Dermis blood vessel endothelial cell (primary cell): ENCODE measurements at regions not wholly inside any gene's neighbourhood (a gene's known extent, or its start where the extent isn't known, plus 50 kb on each side); places are given as distances from the start of the nearest gene placed in this dataset.
"Not testable (repeated sequence)": the region's sequence is repeated elsewhere in the genome, so short reads cannot be mapped to it uniquely, and the experiment has no call there.

Experiments used
- DNase-seq: peaks from one replicate; pipeline ENCODE4 v3.0.0; 2010

DNA sequence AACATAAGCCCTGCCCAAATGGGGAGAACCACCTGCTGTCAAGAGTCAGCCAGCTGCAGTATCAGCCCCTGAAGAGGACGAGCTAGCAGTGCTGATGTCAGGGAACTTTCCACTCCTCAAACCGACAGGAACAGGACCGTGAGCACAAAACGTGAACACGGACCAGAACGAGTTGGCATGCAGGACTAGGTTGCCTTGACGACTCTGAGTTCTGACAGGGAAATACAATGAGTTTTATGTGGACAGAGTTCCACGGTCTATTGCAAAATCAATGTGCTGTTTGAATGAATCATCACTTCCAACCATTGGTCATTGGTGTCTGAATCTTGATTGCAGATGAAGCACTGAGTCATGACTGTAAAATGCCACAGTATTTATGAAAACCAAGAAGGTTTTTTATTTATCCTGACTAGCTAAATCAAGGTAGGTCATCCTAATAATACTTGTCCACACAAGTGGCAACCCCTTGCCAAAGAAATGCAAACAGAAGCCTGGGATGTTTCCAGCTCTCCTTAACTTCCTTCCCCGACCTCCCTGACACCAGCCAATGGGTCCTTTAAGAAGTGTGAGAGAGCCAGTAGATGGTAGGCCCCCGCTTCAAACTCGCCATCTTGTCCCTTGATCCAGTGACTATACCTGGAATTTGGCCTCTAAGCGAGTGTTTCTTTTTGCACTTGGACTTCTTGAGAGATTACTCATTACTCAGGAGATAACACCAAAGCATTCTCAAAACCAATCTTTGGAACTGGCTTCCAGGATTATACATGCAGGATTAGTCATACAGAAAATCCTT, 119.6 kb downstream of the ASB7 start:
- peak; percentile 98 for DNase-seq

DNA sequence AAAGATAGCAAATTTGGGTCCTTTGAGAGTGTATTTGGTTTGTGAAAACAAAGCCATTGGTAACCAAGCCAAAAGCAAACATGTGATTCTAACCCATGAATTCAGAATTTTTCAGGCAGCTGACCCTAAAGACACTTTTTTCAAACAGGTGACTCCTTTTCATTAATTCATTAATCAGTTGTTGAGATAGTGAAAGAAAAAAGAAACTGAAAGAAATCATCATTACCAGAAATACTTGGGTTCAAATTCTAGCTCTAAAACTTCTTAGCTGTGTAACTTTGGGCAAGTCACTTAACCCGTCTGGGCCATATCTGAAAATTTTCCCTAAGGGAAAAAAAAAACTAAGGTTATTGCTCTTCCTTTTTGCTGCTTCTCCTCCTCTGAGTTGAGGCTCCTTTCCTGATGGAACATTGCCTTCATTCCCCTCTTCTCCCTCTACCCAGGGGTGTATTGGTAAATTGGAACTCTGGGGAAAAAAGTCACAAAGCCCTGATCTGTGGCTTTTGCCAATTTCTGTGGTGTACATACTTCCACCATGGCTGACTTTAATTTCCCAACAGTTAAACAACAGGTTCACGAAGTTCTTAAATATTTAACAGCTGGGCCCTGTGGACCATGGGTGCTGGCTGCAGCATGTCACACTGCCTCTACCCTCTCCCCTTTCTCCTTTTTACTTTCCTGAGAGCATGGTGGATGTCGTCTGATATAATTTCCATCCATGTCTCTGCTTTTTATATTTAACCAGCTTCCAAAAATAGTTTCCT, 120.3 kb downstream of the ASB7 start:
- DNase-seq = no peak

DNA sequence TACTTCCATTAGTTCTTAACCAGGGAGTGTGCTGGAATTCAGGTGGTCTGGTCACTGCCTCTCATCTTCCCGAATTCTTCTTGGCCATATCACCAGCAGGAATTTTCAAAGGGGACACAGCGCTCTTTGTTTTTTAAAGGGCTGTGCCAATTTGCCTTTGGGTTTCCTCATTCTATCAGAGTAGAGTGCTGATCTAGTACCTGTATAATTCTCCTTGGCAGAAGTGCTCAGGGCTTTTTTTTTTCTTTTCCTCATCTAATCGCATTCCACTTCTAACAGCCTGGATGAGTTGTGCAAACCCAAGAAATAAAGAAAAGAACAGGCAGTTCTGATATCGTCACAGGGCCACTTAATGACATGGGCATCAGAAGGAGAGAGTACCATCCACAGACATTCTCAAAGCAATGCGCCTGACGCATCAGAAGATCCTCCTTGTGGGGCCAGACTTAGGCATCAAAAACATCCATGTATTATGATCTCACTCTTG, 121.0 kb downstream of the ASB7 start:
- no peak for DNase-seq

DNA sequence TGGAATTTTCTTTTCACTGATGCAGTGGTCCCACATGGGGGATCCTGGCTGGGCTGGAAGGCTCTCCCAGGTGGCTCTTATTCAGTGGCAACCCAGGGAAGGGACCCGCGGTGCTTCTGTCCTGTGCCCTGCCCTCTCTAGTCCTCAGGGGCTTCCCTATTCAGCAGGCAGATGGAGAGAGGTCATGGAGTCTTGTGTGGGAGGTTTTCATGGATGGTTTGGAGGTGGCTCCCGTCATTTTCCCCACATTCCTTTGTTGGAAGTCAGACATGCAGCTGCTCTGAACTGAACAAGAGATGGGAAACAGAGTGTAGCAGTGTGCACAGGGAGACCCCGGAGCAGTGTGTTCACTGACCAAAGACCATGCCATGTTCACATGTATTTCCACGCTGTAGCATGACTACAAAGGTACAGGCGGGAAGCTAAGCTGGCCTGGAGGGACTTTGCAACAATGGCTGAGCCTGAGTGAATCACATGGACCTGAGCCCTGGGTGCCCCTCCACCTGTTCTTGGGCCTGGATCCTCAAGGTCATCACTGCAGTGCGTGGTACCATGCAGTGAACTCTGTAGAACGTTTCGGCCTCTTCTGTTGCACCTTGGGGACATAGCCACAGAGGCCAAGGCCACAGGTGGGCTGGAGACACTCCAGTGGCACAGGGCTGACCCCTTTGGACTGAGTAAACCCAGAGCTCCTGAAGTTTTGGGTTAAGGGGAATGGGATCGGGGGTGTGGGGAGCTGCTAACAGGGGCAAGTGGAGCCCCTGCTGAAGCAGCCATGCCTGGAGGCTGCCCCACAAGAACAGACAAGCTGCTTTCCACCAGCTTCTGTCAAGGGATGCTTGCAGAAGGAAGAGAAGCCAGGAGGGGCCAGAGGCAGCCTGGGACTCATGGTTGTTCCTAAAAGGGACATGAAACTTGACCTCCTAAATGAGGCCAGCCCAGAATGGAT, 123.0 kb downstream of the ASB7 start:
- DNase-seq = peak; percentile 24

DNA sequence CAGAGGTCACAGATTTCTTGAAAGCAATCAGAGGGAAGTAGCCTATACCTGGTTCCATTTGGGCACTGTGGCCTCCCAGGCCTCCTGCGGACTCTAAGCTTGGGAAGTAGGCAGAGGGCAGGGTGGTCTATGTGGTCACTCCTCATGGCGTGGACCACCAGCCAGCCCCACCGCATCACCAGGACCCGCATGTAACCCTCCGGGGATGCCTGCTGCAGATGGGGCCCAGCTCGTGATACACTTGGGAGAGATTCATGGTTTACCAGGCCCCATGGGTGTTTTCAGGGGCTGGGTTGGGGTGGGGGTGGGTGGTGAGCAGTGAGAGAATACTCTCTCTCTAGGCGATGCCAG, 123.7 kb downstream of the ASB7 start:
- DNase-seq = no peak

DNA sequence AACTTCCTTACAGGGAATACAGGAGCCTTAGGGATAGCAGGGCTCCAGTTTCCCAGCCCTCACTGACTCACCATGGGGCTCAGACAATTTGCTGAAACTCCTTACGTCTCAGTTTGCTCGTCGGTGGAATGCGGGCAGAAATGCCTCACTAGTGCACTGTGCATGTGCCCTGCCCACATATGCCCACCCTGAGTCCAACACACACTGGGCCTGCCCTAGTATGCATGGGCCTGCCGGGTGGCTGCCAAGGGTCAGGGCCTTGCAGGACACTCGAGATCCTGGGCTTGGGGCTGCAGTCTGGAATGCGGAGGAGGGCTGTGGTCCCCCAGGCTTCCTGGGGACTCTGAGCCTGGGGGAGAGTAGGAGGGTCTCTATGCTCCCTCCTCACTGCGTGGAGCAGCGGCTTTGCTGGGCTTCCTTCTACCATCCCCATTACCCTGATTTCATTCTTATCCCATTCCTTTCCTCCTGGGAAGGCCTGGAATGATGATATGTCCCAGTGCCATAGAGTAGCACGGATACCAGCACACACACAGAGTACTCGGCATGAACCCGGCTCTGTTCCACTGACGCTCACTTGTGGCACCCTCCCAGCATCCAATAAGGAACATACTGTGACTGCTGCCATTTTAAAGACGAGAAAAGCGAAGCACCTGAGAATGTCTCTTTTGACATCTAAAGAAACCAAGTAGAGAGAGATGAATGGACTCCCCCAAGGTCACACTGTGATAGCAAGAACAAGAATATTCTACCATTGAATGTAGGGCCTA, 124.2 kb downstream of the ASB7 start:
- no peak for DNase-seq

DNA sequence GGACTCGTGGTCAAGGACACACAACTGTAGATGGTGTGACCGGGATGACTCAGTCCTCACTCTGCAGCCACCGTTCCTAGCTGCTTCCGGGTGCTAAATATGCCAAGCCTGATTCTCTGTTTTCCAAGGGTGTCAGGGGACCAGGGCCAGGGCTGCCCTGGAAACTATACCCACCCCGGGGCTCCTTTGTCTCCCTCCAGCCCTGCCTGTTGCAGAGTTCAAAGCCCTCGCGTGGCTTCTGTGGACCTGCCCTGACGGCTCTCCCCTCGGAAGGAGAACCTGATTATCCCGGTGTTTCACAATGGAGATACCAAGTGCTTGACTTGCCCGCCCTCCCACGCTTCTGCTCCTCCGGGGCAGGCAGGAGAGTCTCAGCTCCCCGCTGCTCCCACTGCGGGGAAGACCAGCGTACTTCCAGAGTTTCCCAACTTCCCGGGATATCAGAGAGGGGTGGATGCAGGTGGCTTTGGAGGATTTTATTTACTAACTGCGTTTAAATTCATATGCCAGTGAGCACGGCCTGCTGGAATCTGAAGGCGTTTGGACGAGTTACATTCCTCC, 125.0 kb downstream of the ASB7 start:
- DNase-seq = no peak

DNA sequence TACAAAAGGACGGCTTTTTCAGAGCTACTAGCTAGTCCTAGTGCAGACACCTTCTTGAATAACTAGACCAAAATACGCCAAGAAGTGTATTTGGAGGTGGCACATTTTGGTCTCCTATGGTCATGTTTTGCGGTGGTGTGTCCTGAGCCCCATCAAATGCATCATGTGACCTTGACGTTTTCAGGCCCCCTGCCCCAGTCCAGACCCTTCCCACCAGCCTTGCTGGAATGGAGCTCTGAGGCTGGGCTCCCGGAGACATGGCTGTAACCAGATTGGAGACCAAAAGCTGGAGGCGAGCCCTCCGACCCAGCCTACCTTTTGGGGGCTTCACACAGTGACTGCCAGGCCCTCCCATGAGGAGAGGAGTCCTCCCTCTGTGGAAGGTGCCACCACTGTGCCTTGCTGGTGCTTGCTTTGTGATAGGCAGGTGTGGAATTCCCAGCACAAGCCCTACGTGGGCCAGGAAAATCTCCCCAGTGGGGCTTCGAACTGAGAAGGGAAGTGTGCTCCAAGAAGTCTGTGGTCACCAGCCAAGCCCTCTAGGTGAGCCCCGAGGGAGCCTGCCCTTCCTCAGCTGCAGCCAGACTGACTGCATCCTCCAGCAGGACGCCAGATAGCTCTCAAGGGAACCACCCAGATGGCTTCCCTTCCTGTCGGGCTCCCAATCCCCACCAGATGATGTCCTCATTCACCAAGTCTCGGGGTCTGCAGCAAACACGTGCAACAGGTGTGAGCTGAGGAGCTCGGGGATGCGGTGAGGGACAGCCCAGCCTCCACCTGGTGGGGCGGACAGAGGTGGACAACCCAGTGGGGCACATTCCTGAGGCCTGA, 126.2 kb downstream of the ASB7 start:
- DNase-seq = no peak

DNA sequence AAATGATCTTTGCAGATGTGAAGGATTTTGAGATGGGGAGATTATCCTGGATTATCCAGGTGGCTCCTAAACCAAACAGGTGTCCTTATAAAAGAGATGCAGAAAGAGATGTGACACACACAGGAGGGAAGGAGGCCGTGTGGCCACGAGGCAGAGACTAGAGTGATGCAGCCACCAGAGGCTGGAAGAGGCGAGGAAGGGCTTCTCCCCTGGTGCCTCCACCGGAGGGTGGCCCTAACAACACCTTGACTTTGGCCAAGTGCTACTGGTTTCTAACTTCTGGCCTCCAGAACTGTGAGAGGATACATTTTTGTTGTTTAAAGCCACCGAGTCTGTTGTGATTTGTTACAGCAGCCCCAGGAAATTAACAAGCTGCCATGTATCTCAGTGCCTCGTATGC, 127.1 kb downstream of the ASB7 start:
- DNase-seq = no peak

DNA sequence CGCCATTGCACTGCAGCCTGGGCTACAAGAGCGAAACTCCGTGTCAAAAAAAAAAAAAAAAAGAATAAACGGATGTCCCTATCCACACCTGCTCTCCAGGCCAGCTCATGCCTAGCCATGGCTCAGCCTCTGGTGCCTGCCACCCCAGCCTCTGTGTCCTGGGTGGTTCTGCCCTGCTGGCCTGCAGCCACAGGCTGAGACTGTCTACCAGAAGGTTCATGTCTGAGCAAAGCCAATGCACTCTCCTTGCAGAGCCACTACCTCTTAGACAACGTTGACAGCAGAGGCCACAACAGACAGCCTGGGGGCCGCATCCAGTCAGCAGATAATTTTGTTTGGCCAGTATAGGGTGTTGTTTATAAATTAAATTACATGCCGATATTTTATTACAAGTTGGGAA, 127.7 kb downstream of the ASB7 start:
- DNase-seq = no peak

DNA sequence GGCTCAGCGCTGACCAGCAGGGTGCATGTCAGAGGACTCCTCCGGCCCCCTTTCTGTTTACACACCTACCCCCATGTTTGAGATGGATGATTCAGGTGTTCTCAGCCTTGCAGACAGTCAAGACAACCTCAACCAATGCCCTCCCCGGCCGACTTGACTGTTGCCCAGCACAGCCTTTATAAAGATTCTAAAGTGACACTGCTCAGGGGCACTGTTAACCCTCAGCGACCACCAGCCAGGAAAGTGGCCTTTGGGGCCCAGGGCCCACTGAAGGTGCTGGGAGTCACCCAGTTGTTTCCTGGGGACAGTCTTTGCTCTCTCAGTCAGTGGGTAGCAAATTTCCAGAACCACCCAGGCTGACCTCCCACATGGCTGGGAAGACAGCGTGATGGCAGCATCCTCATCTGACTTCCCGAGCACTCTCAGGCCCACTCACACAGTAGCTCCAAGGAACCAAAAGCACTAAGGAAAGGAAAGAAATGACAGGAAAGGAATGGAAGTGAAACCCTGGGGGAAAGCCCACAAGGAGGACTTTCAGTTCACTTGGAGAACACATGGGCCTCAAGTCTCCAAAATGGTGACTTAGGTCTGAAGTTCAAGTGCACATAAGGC, 128.4 kb downstream of the ASB7 start:
- DNase-seq = no peak

DNA sequence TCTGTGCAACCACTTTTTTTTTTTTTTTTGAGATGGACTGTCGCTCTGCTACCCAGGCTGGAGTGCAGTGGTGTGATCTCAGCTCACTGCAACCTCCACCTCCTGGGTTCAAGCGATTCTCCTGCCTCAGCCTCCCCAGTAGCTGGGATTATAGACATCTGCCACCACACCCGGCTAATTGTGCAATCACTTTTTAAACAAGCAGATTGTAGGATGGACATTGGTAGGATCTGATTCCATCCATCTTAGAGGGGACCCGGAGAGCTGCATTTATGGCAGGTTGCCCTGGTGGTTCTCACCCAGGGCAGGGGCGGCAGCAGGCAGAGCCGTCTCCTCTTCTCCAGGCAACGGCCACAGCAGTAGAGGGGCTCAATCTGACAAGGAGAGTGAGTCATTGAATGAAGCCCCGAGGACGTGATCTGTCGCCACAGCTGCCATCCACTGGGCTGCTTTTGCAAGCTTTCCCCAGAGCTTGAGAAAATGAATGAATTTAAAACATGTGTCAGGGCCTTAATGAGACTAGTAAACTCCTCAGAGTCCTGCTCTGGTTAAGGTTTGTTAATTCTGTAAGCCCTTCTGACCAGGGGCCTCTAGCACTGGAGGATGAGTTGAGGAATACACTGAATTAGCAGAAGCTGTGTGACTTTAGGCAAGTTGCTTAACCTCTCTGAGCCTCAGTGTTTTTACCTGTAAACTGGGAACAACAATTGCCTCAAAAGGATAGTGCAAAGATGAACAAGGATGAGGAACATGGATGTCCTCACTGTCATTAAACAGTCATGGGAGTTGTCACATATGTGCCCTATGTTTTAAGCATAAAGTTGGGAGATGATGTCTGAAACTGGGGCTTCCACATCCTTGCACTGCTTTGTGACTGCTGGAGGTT, 129.1 kb downstream of the ASB7 start:
- no peak for DNase-seq

DNA sequence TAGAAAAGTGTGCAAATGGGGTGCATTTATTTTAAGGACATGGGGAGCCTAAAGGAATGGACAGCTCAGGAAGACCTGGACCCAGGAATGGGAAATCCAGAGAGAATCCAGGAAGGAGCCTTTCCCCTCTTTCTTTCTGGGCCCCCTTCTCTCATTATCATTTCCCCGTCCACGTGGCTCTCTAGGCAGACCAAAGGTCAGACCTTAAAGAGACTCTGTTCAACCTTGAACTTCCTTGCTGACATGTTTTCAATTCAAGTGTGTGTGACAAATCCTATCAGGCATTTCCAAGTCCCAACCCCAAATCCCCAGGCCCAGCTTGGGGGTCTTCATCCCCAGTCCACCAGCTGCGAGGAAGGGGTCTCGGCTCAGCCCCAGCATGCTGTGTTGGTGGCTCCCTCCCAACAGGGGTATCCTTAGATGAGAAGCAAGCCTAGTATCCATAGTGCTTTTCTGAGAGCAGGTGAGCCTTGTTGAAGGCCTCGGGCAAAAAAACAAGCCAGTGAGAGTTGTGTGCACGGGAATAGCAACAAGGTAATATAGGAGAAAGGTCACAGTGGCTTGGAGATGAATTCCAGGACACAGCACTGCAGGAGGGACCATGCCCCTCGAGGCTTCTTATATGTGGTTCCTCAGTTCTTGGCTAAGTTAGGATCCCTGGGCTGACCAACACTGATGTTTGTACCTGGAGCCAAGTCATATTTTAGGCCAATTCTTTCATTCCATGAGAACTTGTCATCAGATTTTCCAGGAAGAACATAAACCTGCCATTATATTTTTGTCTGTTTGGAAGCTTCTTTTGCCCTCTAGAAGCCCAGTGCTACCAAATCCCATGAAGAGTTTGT, 130.0 kb downstream of the ASB7 start:
- no peak for DNase-seq

DNA sequence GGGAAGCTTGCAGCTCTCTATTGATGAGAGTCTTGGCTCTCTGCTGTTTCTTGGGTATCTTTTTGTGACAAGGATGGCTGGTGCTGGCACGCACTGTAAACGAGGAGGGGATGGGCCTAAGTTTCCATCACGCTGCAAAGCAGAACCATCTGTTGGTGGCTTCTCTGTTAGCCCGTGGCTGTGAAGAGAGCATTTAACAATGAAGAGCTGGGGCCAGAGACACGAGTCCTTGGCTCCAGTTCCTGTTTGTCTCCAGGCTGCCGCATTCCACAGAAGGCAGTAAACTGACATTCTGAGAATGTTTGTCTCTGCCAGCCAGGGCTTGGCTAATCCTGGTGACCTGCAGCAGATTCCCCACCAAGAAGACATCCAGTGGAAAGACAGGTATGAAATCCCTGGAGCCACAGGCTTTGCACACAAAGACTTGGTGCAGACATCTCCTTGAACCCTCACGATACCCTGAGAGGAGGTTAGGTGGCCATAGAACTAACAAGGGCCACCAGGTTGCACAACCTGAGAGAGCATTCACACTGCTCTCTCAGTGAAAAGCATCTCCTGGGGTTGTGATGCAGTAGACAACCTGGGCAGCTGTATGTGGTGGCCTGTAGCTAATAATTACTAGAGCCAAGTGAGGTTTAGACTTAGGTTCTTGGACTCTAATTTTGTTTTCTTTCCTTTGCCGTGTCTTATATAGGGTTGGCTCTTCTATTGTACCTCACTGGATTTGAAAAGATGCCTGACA, 130.9 kb downstream of the ASB7 start:
- peak; percentile 43 for DNase-seq

DNA sequence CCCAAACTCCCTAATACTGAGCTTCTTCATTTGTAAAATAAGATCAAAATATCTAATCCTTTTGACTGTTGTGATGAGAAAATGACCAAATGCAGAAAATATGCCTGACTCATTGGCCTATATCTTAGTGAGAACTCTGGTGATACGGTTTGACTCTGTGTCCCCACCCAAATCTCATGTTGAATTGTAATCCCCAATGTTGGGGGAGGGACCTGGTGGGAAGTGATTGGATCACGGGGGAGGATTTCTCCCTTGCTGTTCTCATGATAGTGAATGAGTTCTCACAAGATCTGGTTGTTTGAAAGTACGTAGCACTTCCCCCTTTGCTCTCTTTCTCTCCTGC, 131.4 kb downstream of the ASB7 start:
- not testable (repeated sequence) for DNase-seq

DNA sequence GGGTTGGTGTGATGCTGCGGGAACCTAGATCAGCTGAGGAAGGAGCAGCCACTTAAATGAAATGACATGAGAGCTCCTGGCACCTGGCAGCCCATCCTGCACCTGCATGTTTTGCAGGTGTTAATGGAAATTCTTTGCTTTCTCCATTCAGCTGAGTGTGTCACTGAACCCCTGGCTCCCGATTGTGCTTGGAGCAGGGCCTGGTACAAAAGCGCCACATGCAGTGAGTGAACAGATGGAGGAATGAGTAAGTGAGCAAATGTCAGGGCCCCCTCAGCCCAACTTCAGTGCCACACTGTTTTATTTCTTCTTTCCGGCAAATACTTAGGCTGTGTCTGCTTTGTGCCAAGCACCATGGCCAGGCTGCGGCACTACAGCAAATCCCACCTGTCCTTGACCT, 132.2 kb downstream of the ASB7 start:
- no peak for DNase-seq

DNA sequence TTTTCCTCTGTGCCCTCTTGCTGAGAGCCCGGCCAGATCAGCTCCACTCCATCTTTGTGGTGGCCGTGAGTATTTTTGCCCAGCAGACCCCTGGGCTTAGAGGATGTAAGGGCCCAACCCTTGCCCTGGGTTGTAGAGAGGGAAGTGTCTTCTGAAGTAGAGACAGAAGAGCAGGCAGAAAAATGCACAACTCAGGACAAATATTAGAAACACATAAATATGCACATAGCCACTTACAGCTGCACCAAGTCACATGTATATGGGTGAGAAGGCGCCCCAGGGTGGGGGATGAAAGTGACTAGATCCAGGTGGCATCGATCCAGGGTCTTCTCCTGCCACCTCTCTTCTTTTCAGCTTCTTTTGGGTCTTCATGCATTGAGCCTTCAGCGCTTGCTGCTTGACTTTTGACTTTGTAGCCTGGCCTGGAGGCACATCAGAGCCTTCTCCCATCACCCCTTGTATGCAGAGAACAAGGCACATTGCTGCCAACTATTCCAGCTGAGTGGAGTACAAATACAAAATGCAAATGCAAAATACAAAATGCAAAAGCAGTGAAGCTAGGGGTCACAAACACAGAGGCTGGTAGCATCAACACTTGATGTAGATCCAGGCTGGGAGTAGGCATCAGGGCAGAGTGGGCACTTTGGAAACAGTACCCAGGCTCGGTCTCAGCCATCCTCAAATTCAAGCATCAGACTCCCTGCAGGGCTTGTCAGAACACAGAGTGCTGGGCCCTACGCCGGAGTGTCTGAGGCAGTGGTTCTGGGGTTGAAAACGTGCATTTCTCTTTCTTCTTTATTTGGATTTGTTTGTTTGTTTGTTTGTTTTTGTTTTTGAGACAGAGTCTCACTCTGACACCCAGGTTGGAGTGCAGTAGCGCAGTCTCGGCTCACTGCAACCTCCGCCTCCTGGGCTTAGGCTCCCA, 133.0 kb downstream of the ASB7 start:
- DNase-seq = no peak
